Prostate gland (tissue), 2 donors: ENCODE measurements at regions not wholly inside any gene's neighbourhood (a gene's known extent, or its start where the extent isn't known, plus 50 kb on each side); places are given as distances from the start of the nearest gene placed in this dataset.

Source experiments
- CTCF ChIP-seq, 4 experiments: fragments of 200-600 bp in 2 of 4; fragments of 450-650 bp in 2 of 4; sonication (generic) in 2 of 4; IDR thresholded peaks; 1 replicate in 3 of 4; 2 replicates in 1 of 4; pipeline ENCODE4 v1.5.1; 2016 to 2019; ENCODE audit warnings: antibody characterized with exemption in 4 of 4, mild to moderate bottlenecking in 2 of 4, moderate library complexity in 2 of 4
- POLR2A ChIP-seq: fragments of 450-650 bp; IDR thresholded peaks from one replicate; pipeline ENCODE4 v1.6.1; 2016; ENCODE audit warnings: antibody characterized with exemption, mild to moderate bottlenecking
- POLR2AphosphoS5 ChIP-seq: sonication (generic); formaldehyde crosslinking; IDR thresholded peaks from one replicate; pipeline ENCODE4 v1.6.1; 2017; ENCODE audit warnings: antibody characterized with exemption

- no peak for TF ChIP-seq CTCF (IDR thresholded peaks at IDR 0.05)
- no peak for TF ChIP-seq POLR2A
- TF ChIP-seq POLR2AphosphoS5, result no peak
Measured at GRCh38 chr7:84394219-84394618, 199.6 kb upstream of the SEMA3A start.
